MCF 10A (cell line): ENCODE measurements at regions not wholly inside any gene's neighbourhood (a gene's known extent, or its start where the extent isn't known, plus 50 kb on each side); places are given as distances from the start of the nearest gene placed in this dataset.

ENCODE experiments used
- BruUV-seq: library from RNA; stranded (reverse); fragments of 400-500 nt; replicated peaks from 2 replicates; lab custom pipeline; 2021; lab: Mats Ljungman, UMichigan
- CTCF ChIA-PET: fragments of 300-600 bp; sonication (Branson Sonifier 250); formaldehyde crosslinking; extraction: SDS; loops from one replicate; lab custom pipeline; 2021; ENCODE audit warnings: antibody characterized with exemption, inconsistent platforms; lab: Yijun Ruan, JAX
- POLR2A ChIA-PET: fragments of 300-600, 350-650 bp; sonication (Branson Sonifier 250); formaldehyde crosslinking; extraction: SDS; loops from one replicate; lab custom pipeline; 2020; ENCODE audit warnings: antibody characterized with exemption, inconsistent platforms; lab: Yijun Ruan, JAX
- DNase-seq: peaks from one replicate; pipeline ENCODE4 v3.0.0-alpha.2; 2018; ENCODE audit not compliant: unreplicated experiment
- H3K27ac Mint-ChIP-seq: one replicate; pipeline ENCODE4 v1.8.0; 2022; ENCODE audit warnings: mild to moderate bottlenecking, low read depth, mixed read lengths; ENCODE audit not compliant: unreplicated experiment
- H3K27me3 Mint-ChIP-seq: one replicate; pipeline ENCODE4 v1.8.0; 2022; ENCODE audit warnings: mixed read lengths; ENCODE audit not compliant: insufficient read depth, unreplicated experiment
- H3K36me3 Mint-ChIP-seq: one replicate; pipeline ENCODE4 v1.8.0; 2022; ENCODE audit warnings: mild to moderate bottlenecking, moderate library complexity, mixed read lengths; ENCODE audit not compliant: insufficient read depth, unreplicated experiment
- H3K4me1 Mint-ChIP-seq: one replicate; pipeline ENCODE4 v1.8.0; 2022; ENCODE audit warnings: mixed read lengths; ENCODE audit not compliant: insufficient read depth, unreplicated experiment
- H3K4me3 Mint-ChIP-seq: one replicate; pipeline ENCODE4 v1.8.0; 2022; ENCODE audit warnings: mild to moderate bottlenecking, moderate library complexity, mixed read lengths; ENCODE audit not compliant: unreplicated experiment
- H3K9me3 Mint-ChIP-seq: one replicate; pipeline ENCODE4 v1.8.0; 2022; ENCODE audit warnings: mixed read lengths; ENCODE audit not compliant: unreplicated experiment
- CTCF ChIP-seq: fragments of 200-600 bp; IDR thresholded peaks from one replicate; pipeline ENCODE4 v1.8.0; 2022; ENCODE audit warnings: antibody characterized with exemption, mild to moderate bottlenecking; ENCODE audit not compliant: unreplicated experiment
- intact Hi-C: fragments of 100-400 bp; cut with micrococcal nuclease; formaldehyde crosslinking; loops from 2 replicates; pipeline ENCODE4 v1.14.1; 2022

GRCh38 chr5:110221036-110221435 is 505.4 kb downstream of the TMEM232 start:
- no TSS peak for BruUV-seq
- TF ChIP-seq CTCF = no peak
- H3K27me3 Mint-ChIP-seq = no peaks in the 10 kb centered on the region
- H3K36me3 Mint-ChIP-seq = no peaks in the 10 kb centered on the region
- POLR2A ChIA-PET = no interaction called here
- no peak overlapping the region for H3K4me3 Mint-ChIP-seq
- CTCF ChIA-PET = interaction anchor here (0.6 to 0.9 kb wide), 2 partner anchors 16 to 121 kb away, joined by 3 to 4 read pairs; no protein-coding TSS in a partner anchor
- H3K4me1 Mint-ChIP-seq = no peaks in the 10 kb centered on the region
- peaks cover 34% of the 10 kb centered on the region for H3K9me3 Mint-ChIP-seq
- DNase-seq = no peak
- H3K27ac Mint-ChIP-seq = no peak overlapping the region
- intact Hi-C loops = no loop called here

DNA sequence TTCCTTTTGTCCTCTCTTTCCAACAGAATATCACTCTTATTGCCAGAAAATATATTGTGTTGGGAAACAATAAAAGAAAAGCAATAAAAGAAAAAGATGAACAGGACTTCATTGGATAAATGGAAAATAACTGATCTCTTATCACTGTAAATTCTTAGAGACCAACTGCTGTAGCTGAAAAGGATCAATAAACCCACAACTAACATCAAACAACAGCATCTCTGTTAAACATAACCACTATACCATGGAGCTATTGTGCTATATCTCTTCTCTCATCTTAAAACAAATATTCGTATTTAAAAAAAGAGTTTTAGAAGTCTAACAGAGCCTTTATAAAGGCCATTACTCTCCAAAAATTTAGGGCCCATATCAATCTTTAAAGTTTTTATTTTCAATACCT is 502.4 kb downstream of the TMEM232 start:
- TF ChIP-seq CTCF = no peak
- Mint-ChIP-seq H3K36me3 (no peaks in the 10 kb centered on the region), H3K4me3 (no peak overlapping the region), H3K27me3 (no peaks in the 10 kb centered on the region), H3K9me3 (peaks cover 28% of the 10 kb centered on the region), H3K27ac (no peak overlapping the region), H3K4me1 (no peaks in the 10 kb centered on the region)
- POLR2A ChIA-PET = no interaction called here
- DNase-seq = no peak
- intact Hi-C loops = no loop called here
- CTCF ChIA-PET = no interaction called here
- BruUV-seq = no TSS peak

DNA sequence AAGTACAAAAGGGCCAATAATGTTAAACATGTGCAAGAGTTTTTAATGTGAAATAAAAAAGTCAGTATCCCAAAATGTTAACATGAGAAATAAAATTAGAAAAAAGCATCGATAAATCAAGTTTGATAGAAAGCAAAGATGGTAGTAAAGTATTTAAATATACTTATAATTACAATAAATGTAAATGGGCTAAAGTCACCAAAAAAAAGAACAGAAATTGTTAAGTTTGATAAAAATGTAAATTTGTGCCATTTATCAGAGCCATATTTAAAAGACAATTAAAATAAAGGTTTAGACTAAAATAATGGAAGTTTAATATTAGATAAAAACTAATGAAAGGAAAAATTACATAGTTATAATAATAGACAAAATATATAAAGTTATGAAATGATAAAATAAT is 500.5 kb downstream of the TMEM232 start:
- no peak overlapping the region for H3K4me3 Mint-ChIP-seq
- H3K27me3 Mint-ChIP-seq = no peaks in the 10 kb centered on the region

DNA sequence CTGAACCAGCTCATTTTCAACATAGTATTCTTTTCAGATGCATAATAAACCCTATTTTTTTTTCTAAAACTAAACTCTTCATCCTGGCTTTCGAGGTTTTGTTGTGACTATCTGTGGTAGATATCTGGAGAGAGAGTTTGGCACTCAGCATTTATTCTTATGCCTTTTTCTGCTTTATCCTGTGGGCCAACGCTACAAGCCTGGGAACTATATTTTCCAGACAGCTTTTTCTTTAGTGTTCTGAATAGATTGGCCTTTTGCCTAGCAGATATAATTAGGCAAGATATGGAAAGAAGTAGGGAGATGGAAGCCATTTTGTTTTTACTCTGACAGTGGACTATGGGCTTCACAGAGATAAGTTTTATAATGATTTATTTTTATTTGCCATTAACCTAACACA is 486.7 kb downstream of the TMEM232 start:
- no peaks in the 10 kb centered on the region for H3K36me3 Mint-ChIP-seq
- POLR2A ChIA-PET = no interaction called here
- no TSS peak for BruUV-seq
- TF ChIP-seq CTCF = no peak
- DNase-seq = no peak
- CTCF ChIA-PET = no interaction called here
- H3K9me3 Mint-ChIP-seq = peaks cover under 1% of the 10 kb centered on the region
- no peaks in the 10 kb centered on the region for H3K27me3 Mint-ChIP-seq
- H3K4me3 Mint-ChIP-seq = no peak overlapping the region
- no peaks in the 10 kb centered on the region for H3K4me1 Mint-ChIP-seq
- intact Hi-C loops = no loop called here
- no peak overlapping the region for H3K27ac Mint-ChIP-seq

More for the DNA sequence above, 500.5 kb downstream of the TMEM232 start:
- Mint-ChIP-seq H3K4me1 (no peaks in the 10 kb centered on the region), H3K36me3 (no peaks in the 10 kb centered on the region), H3K27ac (no peak overlapping the region), H3K9me3 (peaks cover 35% of the 10 kb centered on the region)
- no peak for TF ChIP-seq CTCF
- no TSS peak for BruUV-seq
- ChIA-PET CTCF (no interaction called here), POLR2A (interaction anchor here (0.5 kb wide), 1 partner anchor 379 kb away, joined by 4 read pairs; no protein-coding TSS in a partner anchor)
- DNase-seq = no peak
- intact Hi-C loops = no loop called here
